HUES64 (cell line): ENCODE measurements at regions not wholly inside any gene's neighbourhood (a gene's known extent, or its start where the extent isn't known, plus 50 kb on each side); places are given as distances from the start of the nearest gene placed in this dataset.

ENCODE experiments used
- H3K27ac ChIP-seq: 2 replicates; pipeline ENCODE4 v1.7.0; 2013; ENCODE audit warnings: low read depth, low read length, inconsistent platforms
- H3K27me3 ChIP-seq: 2 replicates; pipeline ENCODE4 v1.6.1; 2013; ENCODE audit warnings: mild to moderate bottlenecking, low read length; ENCODE audit not compliant: insufficient read depth
- H3K36me3 ChIP-seq: 2 replicates; pipeline ENCODE4 v1.6.1; 2013; ENCODE audit warnings: mild to moderate bottlenecking, low read length; ENCODE audit not compliant: insufficient read depth
- H3K4me1 ChIP-seq: 2 replicates; pipeline ENCODE4 v1.6.1; 2013; ENCODE audit warnings: mild to moderate bottlenecking, low read length, moderate library complexity; ENCODE audit not compliant: insufficient read depth
- H3K4me3 ChIP-seq: 2 replicates; pipeline ENCODE4 v1.5.1; 2013; ENCODE audit warnings: mild to moderate bottlenecking, low read length, moderate library complexity
- H3K9ac ChIP-seq: 2 replicates; pipeline ENCODE4 v1.6.1; 2013; ENCODE audit warnings: mild to moderate bottlenecking, low read depth, low read length
- H3K9me3 ChIP-seq: 2 replicates; pipeline ENCODE4 v1.6.1; 2013; ENCODE audit warnings: low read depth, low read length; ENCODE audit not compliant: insufficient read depth
- WGBS: fragments of 150-250, 120-280 bp; methylation state at CpG from one replicate; pipeline ENCODE4 v1.1.7; 2013; ENCODE audit warnings: missing lambda C conversion rate; 5-methylcytosine and 5-hydroxymethylcytosine counted together

DNA sequence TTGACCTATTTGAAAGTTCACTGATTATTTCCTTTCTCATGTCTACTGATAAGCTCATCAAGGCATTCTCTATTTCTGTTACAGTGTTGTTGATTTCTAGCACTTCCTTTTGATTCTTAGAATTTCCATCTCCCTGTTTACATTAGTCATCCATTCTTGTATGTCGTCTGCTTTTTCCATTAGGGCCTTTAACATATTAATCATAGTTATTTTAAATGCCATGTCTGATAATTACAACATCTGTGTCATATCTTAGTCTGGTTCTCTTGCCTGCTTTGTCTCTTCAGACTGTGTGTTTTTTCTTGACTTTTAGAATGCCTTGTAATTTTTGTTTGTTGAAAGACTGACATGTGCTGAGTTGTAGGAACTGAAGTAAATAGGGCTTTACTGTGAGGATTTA, 602.1 kb downstream of the SOX6 start:
- no peaks in the 10 kb centered on the region for H3K27me3 ChIP-seq
- H3K27ac ChIP-seq, result no peak overlapping the region
- H3K9me3 ChIP-seq, result no peaks in the 10 kb centered on the region
- H3K36me3 ChIP-seq, result no peaks in the 10 kb centered on the region
- no peaks in the 10 kb centered on the region for H3K4me1 ChIP-seq
- no CpG with 5 or more reads among the region's 1 CpG for WGBS
- no peak overlapping the region for H3K9ac ChIP-seq
- no peak overlapping the region for H3K4me3 ChIP-seq

DNA sequence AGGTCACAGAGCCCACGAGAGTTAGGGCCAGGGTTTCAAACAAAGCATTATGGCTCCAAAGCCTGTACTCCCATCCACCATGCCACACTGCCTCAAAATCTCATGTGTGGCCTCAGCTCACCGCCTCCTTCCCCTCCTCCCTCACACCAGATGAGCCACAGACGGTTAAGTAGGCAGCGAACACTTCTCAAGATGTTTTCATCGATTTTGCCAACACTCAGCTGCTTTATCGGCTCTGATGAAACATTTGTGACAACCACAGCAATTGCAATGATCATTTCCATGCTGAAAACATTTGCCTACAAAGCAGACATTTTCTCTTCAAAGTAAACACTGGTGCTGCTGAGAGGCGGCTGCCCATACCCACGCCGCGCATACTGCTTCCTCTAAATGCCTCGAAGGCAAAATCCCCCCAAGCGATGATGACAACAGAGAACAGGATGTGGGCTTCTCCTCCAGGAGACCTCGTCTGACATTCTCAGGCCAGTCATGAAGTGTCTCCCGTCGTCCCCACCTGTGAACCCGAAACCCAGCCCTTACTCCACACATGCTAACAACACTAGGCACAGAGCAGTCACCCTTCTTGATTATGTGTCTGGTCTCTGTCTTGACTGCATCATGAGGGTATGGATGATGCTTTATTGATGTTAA, 599.2 kb downstream of the SOX6 start:
- Histone ChIP-seq H3K27me3 (no peaks in the 10 kb centered on the region), H3K9ac (no peak overlapping the region), H3K27ac (no peak overlapping the region), H3K36me3 (no peaks in the 10 kb centered on the region), H3K4me3 (no peak overlapping the region), H3K4me1 (no peaks in the 10 kb centered on the region), H3K9me3 (no peaks in the 10 kb centered on the region)
- 91% methylated on average over 16 of the region's 16 CpGs for WGBS

DNA sequence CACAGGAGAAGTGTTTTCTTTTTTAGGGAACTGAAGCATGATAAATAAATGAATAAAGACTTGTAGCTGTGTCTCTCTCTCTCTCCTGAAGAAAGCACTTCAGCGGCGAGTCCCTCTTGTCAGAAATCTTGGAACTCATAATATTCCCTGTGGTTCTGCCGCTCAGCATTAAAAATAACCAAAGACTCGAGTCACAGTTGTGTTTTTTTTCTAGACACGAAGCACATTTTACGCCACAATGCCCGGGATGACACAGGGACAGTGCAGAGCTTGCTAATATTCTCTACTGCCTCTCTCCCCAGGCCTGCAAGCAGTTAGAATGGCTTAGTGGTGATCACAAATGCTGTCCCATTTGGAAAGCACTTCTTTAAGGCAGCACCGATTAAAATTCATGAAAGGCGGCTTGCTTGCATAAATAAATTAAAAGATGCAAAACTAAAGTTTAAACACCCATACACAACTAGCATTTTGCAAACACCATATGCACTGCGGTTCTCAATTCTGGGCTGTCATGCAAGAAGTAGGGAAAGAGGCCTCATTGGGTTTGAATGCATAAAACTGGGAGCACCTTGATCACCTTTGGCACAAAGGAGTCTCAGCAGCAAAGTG, 597.4 kb downstream of the SOX6 start:
- 91% methylated on average over 10 of the region's 10 CpGs for WGBS
- no peaks in the 10 kb centered on the region for H3K27me3 ChIP-seq

DNA sequence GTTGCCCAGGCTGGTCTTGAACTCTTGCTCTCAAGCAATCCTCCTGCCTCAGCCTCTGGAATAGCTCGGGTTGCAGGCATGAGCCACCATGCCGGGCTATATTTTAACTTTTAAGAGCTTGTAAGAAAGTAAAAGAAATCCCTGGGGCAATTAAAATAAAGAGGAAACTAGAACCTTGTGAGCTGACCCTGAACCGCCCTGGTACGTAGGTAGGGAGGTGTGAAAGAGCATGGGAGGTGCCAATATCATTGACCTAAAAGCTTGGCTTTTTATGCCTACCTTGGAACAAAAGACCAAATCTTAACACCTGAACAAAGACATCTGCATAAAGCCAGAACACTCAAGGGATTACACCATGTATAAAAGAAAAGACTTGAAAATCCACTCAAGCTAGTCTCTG, 595.1 kb downstream of the SOX6 start:
- Histone ChIP-seq H3K36me3 (no peaks in the 10 kb centered on the region), H3K9ac (no peak overlapping the region), H3K4me1 (peaks cover 5% of the 10 kb centered on the region; the same call in 1 of the 2 replicates), H3K4me3 (no peak overlapping the region), H3K27me3 (no peaks in the 10 kb centered on the region), H3K9me3 (no peaks in the 10 kb centered on the region), H3K27ac (no peak overlapping the region)
- WGBS, result 97% methylated on average over 4 of the region's 4 CpGs

More for the DNA sequence above, 597.4 kb downstream of the SOX6 start:
- Histone ChIP-seq H3K36me3 (no peaks in the 10 kb centered on the region), H3K9me3 (no peaks in the 10 kb centered on the region), H3K4me3 (no peak overlapping the region), H3K9ac (no peak overlapping the region), H3K4me1 (no peaks in the 10 kb centered on the region), H3K27ac (no peak overlapping the region)

DNA sequence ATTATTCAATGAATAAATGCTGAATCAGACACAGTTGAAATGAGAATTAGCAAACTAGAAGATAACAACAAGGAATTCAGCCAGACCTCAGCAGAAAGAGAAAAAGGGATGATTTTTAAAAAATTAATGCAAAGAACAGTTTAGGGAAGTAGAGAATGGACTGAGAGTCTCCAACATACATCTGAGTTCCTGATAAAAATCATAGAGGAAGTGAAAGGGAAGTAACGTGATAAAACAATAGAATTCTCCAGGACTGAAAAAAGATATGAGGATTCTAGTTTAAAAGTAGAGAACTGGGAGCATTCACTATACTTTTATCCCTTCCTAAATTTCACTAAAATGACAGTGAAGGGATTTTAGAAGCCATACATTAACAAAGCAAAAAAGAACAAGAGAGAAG, 592.0 kb downstream of the SOX6 start:
- H3K9ac ChIP-seq, result no peak overlapping the region
- WGBS, result 89% methylated on average over 1 of the region's 1 CpG
- no peaks in the 10 kb centered on the region for H3K36me3 ChIP-seq
- no peak overlapping the region for H3K27ac ChIP-seq
- peaks cover 5% of the 10 kb centered on the region; the same call in 1 of the 2 replicates for H3K9me3 ChIP-seq
- no peaks in the 10 kb centered on the region for H3K27me3 ChIP-seq
- H3K4me1 ChIP-seq, result peaks cover 5% of the 10 kb centered on the region; the same call in 1 of the 2 replicates
- no peak overlapping the region for H3K4me3 ChIP-seq

DNA sequence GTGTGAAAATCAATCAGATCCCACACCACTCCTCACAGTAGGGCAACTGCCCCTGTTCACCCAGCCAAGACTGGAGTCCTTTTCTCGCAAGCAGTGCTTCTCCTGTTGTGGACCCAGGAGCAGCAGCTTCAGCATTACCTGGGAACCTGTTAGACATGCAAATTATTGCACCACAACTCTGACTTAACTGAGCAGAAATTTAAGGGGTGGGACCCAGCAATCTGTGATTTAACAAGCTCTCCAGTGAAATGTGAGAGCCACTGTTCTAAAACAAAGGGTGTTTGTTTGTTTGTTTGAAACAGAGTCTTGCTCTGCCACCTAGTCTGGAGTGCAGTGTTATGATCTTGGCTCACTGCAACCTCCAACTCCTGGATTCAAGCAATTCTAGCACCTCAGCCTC, 591.4 kb downstream of the SOX6 start:
- Histone ChIP-seq H3K4me1 (peaks cover 5% of the 10 kb centered on the region; the same call in 1 of the 2 replicates), H3K4me3 (no peak overlapping the region), H3K9ac (no peak overlapping the region), H3K27ac (no peak overlapping the region), H3K27me3 (no peaks in the 10 kb centered on the region), H3K9me3 (peaks cover 5% of the 10 kb centered on the region; the same call in 1 of the 2 replicates), H3K36me3 (no peaks in the 10 kb centered on the region)
- WGBS, result 81% methylated on average over 1 of the region's 1 CpG

DNA sequence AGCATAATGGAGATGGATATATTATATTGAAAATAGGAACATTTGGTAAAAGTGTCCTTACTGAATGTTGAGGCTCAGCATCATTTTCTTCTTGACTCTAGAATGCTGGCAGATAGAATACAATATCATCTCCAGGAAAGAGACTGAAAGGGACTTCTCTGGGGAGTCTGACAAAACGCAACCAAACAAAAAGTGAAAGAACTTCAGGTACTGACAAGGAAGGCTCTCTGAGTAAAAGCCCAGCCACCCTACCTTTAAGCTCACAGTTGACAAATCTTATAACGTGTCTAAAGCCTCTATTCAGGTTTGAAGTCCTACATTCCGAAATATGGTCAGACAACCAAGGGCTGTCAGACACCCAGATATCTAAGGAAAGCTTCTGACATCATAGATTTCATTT, 590.8 kb downstream of the SOX6 start:
- peaks cover 5% of the 10 kb centered on the region; the same call in 1 of the 2 replicates for H3K4me1 ChIP-seq
- H3K9me3 ChIP-seq, result peaks cover 5% of the 10 kb centered on the region; the same call in 1 of the 2 replicates
- no peak overlapping the region for H3K4me3 ChIP-seq
- WGBS, result 91% methylated on average over 3 of the region's 3 CpGs
- no peak overlapping the region for H3K27ac ChIP-seq
- no peaks in the 10 kb centered on the region for H3K36me3 ChIP-seq
- no peak overlapping the region for H3K9ac ChIP-seq
- H3K27me3 ChIP-seq, result no peaks in the 10 kb centered on the region

DNA sequence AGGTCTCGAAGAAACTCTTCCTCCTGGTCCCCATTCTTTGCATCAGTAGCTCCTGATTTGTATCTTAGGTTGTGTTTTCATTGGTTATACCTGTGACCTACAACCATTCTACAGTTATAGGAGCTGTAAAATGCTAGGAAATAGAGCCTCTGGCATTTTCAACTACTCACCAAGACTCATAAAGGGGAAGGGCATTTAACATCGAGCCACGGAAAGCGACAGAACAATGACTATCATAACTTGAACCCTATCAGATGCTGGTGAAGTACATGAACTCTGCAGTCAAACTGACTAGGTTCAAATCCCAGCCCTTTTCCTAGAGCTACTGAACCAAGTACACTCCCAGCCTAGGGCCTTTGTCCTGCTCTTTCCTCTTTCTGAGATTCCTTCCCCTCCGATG, 588.0 kb downstream of the SOX6 start:
- WGBS, result 97% methylated on average over 5 of the region's 5 CpGs
- Histone ChIP-seq H3K9me3 (peaks cover 5% of the 10 kb centered on the region; the same call in 1 of the 2 replicates), H3K4me3 (no peak overlapping the region), H3K9ac (no peak overlapping the region), H3K27ac (no peak overlapping the region), H3K27me3 (no peaks in the 10 kb centered on the region), H3K4me1 (peaks cover 7% of the 10 kb centered on the region), H3K36me3 (no peaks in the 10 kb centered on the region)

DNA sequence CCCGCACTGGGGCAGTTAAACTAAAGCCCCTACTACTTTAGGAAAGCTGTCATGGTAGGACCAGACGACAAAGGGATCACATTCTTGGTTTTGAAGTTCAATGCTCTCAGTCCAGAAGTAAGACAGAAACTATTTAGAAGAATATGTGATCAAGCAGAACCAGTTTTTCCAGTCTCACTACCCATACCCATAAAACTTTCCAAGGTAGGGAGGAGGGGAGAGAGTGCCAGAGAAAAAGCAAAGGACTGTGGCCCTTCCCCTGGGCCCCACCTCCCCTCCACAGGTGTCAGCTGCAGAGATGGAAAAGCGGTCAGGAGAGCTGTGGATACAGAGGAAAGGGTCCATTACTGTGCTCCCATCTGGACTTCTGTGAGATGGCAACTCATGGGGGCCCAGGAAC, 587.1 kb downstream of the SOX6 start:
- H3K27ac ChIP-seq, result no peak overlapping the region
- WGBS, result 92% methylated on average over 3 of the region's 3 CpGs
- H3K4me3 ChIP-seq, result no peak overlapping the region
- H3K4me1 ChIP-seq, result peaks cover 16% of the 10 kb centered on the region
- H3K36me3 ChIP-seq, result no peaks in the 10 kb centered on the region
- peaks cover 5% of the 10 kb centered on the region; the same call in 1 of the 2 replicates for H3K9me3 ChIP-seq
- no peaks in the 10 kb centered on the region for H3K27me3 ChIP-seq
- no peak overlapping the region for H3K9ac ChIP-seq

DNA sequence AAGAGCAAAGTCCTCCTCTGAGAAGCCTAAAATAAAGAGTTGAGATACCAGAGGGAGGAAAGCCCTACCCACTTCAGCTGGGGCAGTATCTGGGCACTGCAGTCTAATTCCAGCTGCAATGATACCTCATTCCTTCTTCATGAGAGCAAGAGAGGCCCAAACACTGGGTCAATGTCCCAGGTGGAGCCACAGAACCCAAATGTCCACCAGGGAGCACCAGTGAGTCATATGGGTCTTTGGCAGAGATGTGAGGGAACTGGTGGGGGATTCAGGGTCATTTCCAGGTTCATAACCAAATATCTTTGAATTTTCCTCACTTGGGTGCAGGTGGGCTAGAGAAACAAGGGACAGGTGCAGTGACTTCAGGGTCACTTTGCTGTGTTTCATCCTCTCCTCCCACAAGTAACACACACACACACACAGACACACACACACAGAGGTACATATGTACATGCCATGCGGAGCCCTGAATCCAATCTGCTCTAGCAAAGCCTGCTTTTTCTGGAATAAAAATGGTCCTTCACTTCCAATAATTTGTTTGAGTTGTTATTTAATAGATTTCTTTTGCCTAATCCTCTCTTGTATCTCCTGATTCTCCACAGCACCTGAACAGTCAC, 585.4 kb downstream of the SOX6 start:
- Histone ChIP-seq H3K4me1 (peaks cover 11% of the 10 kb centered on the region), H3K27me3 (no peaks in the 10 kb centered on the region), H3K27ac (no peak overlapping the region), H3K9me3 (peaks cover 5% of the 10 kb centered on the region; the same call in 1 of the 2 replicates), H3K4me3 (no peak overlapping the region), H3K36me3 (no peaks in the 10 kb centered on the region), H3K9ac (no peak overlapping the region)
- WGBS, result 83% methylated on average over 1 of the region's 1 CpG

DNA sequence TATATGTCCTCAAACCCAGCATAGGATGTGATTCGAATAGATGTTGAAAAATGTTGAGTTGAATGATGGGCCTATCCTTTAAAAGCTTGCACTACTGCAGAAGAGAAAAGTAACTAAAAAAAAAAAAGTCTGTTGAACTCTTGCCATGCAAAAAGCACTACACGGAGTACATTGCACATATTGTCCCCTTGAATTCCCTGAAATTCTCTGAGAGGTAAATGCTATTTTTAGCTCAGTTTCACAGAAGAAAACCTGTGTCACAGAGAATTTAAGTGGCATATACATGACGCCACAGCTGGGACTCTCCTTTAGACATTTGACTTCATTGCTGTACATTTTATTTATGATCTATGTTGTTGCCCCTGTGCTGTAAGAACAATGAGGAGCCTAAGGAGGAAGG, 583.8 kb downstream of the SOX6 start:
- Histone ChIP-seq H3K27ac (no peak overlapping the region), H3K36me3 (no peaks in the 10 kb centered on the region), H3K9me3 (no peaks in the 10 kb centered on the region), H3K4me3 (no peak overlapping the region), H3K4me1 (peaks cover 11% of the 10 kb centered on the region), H3K9ac (no peak overlapping the region), H3K27me3 (no peaks in the 10 kb centered on the region)
- WGBS, result 91% methylated on average over 3 of the region's 3 CpGs
